SK-N-SH treated with all-trans-retinoic acid at 6 μM for 48 hours (cell line): ENCODE measurements at regions not wholly inside any gene's neighbourhood (a gene's known extent, or its start where the extent isn't known, plus 50 kb on each side); places are given as distances from the start of the nearest gene placed in this dataset.
A peak's percentile ranks its signal among the peaks of the same experiment; 100 is the strongest.

ENCODE experiments used
- ATAC-seq: fragments of 200-7000 bp; cut with Tn5 transposase; 3 replicates; pipeline ENCODE4 v1.9.1; 2020; ENCODE audit warnings: mild to moderate bottlenecking, moderate library complexity
- BACH2 ChIP-seq: fragments of 250-450 bp; sonication (Bioruptor Pico); IDR thresholded peaks from 2 replicates; pipeline ENCODE4 v1.9.0; 2021; ENCODE audit warnings: mild to moderate bottlenecking, borderline replicate concordance
- ESRRG ChIP-seq: fragments of 250-450 bp; sonication (Bioruptor Pico); IDR thresholded peaks from 2 replicates; pipeline ENCODE4 v1.6.1; 2021; ENCODE audit warnings: mild to moderate bottlenecking
- GLIS3 ChIP-seq: fragments of 250-450 bp; sonication (Bioruptor Pico); IDR thresholded peaks from 2 replicates; pipeline ENCODE4 v1.5.0; 2020; ENCODE audit warnings: mild to moderate bottlenecking, moderate library complexity
- ISL1 ChIP-seq: fragments of 250-450 bp; sonication (Bioruptor Pico); IDR thresholded peaks from 2 replicates; pipeline ENCODE4 v2.1.2; 2022; ENCODE audit warnings: mild to moderate bottlenecking, moderate library complexity
- OSR1 ChIP-seq: fragments of 250-450 bp; sonication (Bioruptor Pico); IDR thresholded peaks from 2 replicates; pipeline ENCODE4 v1.8.0; 2022; ENCODE audit warnings: moderate library complexity, mild to moderate bottlenecking, inconsistent platforms
- PPARA ChIP-seq: fragments of 250-450 bp; sonication (Bioruptor Pico); IDR thresholded peaks from 2 replicates; pipeline ENCODE4 v1.5.0; 2020; ENCODE audit warnings: mild to moderate bottlenecking, borderline replicate concordance
- RARB ChIP-seq: fragments of 250-450 bp; sonication (Bioruptor Pico); IDR thresholded peaks from 2 replicates; pipeline ENCODE4 v1.8.0; 2021; ENCODE audit warnings: mild to moderate bottlenecking, moderate library complexity
- SNAI2 ChIP-seq: fragments of 250-450 bp; sonication (Bioruptor Pico); IDR thresholded peaks from 2 replicates; pipeline ENCODE4 v1.5.0; 2020; ENCODE audit warnings: mild to moderate bottlenecking, moderate library complexity
- TCF4 ChIP-seq: fragments of 250-450 bp; sonication (Bioruptor Pico); IDR thresholded peaks from 2 replicates; pipeline ENCODE4 v1.8.0; 2021; ENCODE audit warnings: mild to moderate bottlenecking, moderate library complexity, borderline replicate concordance
- TOX ChIP-seq: fragments of 250-450 bp; sonication (Bioruptor Pico); IDR thresholded peaks from 2 replicates; pipeline ENCODE4 v1.8.0; 2021; ENCODE audit warnings: mild to moderate bottlenecking, moderate library complexity, borderline replicate concordance
- ZNF565 ChIP-seq: fragments of 450-650 bp; formaldehyde crosslinking; conservative IDR thresholded peaks from 2 replicates; pipeline ENCODE4 v1.5.0; 2020; ENCODE audit warnings: low read depth, mild to moderate bottlenecking, moderate library complexity
- ZNF70 ChIP-seq: fragments of 450-650 bp; formaldehyde crosslinking; IDR thresholded peaks from 2 replicates; pipeline ENCODE4 v1.5.0; 2020; ENCODE audit warnings: mild to moderate bottlenecking, moderate library complexity
- TF ChIP-seq, protein P1 (sequence below): fragments of 250-450 bp; sonication (Bioruptor Pico); IDR thresholded peaks from 2 replicates; pipeline ENCODE4 v1.5.0; 2020; ENCODE audit warnings: mild to moderate bottlenecking, moderate library complexity
- TF ChIP-seq, protein P2 (sequence below): fragments of 250-450 bp; sonication (Bioruptor Pico); IDR thresholded peaks from 2 replicates; pipeline ENCODE4 v1.8.0; 2021; ENCODE audit warnings: low read depth, mild to moderate bottlenecking, moderate library complexity, borderline replicate concordance
- TF ChIP-seq, protein P3 (sequence below): fragments of 250-450 bp; sonication (Bioruptor Pico); IDR thresholded peaks from 2 replicates; pipeline ENCODE4 v1.5.1; 2020; ENCODE audit warnings: low read depth, mild to moderate bottlenecking, moderate library complexity
- TF ChIP-seq, protein P4 (sequence below): fragments of 250-450 bp; sonication (Bioruptor Pico); IDR thresholded peaks from 2 replicates; pipeline ENCODE4 v1.5.1; 2021; ENCODE audit warnings: mild to moderate bottlenecking, moderate library complexity
- TF ChIP-seq, protein P5 (sequence below): fragments of 250-450 bp; sonication (Bioruptor Pico); IDR thresholded peaks from 2 replicates; pipeline ENCODE4 v1.8.0; 2020; ENCODE audit warnings: mild to moderate bottlenecking, moderate library complexity, borderline replicate concordance

DNA sequence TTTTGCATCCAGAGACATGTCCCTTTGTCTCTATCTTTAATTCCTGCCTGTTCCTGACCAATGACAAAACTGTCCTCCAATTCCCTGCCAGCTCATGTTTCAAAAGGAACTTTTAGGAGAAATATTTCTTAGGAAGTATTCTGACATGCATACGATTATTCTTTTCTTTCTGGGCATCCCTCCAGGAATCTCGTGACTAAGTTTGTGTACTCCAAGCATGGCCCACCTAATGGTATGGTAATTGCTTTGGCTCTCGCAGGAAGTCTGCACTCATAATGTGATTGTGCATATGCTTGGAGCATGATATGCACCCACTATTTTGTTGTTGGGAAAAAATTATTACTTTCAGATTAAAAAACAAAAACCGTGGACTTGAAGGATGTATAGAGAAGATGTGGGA lies 256.4 kb downstream of the PRDM2 start (continued):
- TF ChIP-seq, protein P1, sequence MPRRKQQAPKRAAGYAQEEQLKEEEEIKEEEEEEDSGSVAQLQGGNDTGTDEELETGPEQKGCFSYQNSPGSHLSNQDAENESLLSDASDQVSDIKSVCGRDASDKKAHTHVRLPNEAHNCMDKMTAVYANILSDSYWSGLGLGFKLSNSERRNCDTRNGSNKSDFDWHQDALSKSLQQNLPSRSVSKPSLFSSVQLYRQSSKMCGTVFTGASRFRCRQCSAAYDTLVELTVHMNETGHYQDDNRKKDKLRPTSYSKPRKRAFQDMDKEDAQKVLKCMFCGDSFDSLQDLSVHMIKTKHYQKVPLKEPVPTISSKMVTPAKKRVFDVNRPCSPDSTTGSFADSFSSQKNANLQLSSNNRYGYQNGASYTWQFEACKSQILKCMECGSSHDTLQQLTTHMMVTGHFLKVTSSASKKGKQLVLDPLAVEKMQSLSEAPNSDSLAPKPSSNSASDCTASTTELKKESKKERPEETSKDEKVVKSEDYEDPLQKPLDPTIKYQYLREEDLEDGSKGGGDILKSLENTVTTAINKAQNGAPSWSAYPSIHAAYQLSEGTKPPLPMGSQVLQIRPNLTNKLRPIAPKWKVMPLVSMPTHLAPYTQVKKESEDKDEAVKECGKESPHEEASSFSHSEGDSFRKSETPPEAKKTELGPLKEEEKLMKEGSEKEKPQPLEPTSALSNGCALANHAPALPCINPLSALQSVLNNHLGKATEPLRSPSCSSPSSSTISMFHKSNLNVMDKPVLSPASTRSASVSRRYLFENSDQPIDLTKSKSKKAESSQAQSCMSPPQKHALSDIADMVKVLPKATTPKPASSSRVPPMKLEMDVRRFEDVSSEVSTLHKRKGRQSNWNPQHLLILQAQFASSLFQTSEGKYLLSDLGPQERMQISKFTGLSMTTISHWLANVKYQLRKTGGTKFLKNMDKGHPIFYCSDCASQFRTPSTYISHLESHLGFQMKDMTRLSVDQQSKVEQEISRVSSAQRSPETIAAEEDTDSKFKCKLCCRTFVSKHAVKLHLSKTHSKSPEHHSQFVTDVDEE (CRISPR knock-in tag), result no peak
- TF ChIP-seq ZNF565, result no peak
- TF ChIP-seq, protein P2, sequence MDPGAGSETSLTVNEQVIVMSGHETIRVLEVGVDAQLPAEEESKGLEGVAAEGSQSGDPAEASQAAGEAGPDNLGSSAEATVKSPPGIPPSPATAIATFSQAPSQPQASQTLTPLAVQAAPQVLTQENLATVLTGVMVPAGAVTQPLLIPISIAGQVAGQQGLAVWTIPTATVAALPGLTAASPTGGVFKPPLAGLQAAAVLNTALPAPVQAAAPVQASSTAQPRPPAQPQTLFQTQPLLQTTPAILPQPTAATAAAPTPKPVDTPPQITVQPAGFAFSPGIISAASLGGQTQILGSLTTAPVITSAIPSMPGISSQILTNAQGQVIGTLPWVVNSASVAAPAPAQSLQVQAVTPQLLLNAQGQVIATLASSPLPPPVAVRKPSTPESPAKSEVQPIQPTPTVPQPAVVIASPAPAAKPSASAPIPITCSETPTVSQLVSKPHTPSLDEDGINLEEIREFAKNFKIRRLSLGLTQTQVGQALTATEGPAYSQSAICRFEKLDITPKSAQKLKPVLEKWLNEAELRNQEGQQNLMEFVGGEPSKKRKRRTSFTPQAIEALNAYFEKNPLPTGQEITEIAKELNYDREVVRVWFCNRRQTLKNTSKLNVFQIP (CRISPR knock-in tag), result no peak

DNA sequence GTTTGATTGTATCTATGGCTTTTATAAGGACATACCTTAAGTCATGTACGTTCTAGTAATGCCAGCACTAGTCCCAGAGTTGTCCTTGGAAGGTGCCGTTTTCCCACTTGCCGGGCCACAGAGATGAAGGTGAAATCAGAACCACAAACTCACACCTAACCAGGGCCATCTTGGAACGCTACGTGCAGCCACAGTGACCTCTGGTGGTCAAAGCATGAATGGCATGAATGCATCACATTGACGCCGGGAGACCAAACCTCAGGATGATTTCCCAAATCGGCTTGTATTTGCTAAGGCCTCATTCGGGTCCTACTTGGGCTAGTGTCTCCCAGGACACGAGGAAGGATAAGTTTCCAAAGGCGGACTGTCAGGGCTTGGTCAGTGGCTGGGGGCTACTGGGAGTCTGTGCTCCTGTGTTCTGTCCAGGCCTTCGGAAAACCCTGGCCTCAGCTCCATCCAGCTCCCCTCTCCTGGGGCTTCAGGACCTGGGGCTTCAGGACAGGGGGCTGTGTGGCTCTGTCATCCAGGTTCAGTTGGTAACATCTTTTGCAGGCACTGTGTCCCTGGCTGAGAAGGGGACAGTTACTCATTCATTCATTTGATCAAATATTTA lies 260.5 kb downstream of the PRDM2 start:
- no peak for TF ChIP-seq ZNF70 (CRISPR knock-in tag)
- no peak for TF ChIP-seq PPARA (CRISPR knock-in tag)
- no peak for TF ChIP-seq OSR1 (CRISPR knock-in tag)
- TF ChIP-seq, protein P2 (CRISPR knock-in tag), result no peak
- no peak for TF ChIP-seq ISL1 (CRISPR knock-in tag)
- TF ChIP-seq TCF4 (CRISPR knock-in tag), result no peak
- TF ChIP-seq SNAI2 (CRISPR knock-in tag), result no peak
- TF ChIP-seq, protein P3, sequence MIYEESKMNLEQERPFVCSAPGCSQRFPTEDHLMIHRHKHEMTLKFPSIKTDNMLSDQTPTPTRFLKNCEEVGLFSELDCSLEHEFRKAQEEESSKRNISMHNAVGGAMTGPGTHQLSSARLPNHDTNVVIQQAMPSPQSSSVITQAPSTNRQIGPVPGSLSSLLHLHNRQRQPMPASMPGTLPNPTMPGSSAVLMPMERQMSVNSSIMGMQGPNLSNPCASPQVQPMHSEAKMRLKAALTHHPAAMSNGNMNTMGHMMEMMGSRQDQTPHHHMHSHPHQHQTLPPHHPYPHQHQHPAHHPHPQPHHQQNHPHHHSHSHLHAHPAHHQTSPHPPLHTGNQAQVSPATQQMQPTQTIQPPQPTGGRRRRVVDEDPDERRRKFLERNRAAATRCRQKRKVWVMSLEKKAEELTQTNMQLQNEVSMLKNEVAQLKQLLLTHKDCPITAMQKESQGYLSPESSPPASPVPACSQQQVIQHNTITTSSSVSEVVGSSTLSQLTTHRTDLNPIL (CRISPR knock-in tag), result no peak
- TF ChIP-seq, protein P1 (CRISPR knock-in tag), result no peak
- TF ChIP-seq ZNF565, result no peak
- no peak for TF ChIP-seq RARB (CRISPR knock-in tag)
- TF ChIP-seq, protein P4, sequence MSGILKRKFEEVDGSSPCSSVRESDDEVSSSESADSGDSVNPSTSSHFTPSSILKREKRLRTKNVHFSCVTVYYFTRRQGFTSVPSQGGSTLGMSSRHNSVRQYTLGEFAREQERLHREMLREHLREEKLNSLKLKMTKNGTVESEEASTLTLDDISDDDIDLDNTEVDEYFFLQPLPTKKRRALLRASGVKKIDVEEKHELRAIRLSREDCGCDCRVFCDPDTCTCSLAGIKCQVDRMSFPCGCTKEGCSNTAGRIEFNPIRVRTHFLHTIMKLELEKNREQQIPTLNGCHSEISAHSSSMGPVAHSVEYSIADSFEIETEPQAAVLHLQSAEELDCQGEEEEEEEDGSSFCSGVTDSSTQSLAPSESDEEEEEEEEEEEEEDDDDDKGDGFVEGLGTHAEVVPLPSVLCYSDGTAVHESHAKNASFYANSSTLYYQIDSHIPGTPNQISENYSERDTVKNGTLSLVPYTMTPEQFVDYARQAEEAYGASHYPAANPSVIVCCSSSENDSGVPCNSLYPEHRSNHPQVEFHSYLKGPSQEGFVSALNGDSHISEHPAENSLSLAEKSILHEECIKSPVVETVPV, result no peak
- TF ChIP-seq, all 23 proteins: peak for 0
- ATAC-seq, result peak; percentile 92

DNA sequence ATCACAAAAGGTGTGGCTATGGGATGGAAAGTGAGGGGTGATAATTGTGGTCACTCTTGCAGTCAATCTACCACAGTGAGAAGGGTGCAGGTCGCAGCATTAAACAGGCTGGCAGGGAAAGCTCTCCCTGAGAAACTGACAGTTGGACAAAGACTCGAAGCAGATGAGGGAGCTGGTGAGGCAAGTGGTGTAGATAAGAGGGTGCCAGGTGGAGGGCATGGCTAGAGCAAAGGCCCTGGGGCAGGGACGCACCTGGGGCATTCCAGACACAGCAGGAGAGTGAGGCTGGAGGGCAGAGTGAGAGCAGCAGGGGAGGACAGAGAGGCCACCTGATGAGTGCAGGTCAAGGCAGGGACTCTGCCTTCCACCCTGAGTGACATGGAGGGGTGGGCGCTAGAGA lies 264.8 kb downstream of the PRDM2 start:
- TF ChIP-seq, protein P2 (CRISPR knock-in tag), result no peak
- TF ChIP-seq, protein P3 (CRISPR knock-in tag), result no peak
- no peak for TF ChIP-seq ESRRG
- TF ChIP-seq TCF4 (CRISPR knock-in tag), result no peak
- TF ChIP-seq GLIS3 (CRISPR knock-in tag), result no peak
- TF ChIP-seq BACH2 (CRISPR knock-in tag), result no peak
- TF ChIP-seq SNAI2 (CRISPR knock-in tag), result no peak
- no peak for TF ChIP-seq ZNF565
- TF ChIP-seq, protein P5, sequence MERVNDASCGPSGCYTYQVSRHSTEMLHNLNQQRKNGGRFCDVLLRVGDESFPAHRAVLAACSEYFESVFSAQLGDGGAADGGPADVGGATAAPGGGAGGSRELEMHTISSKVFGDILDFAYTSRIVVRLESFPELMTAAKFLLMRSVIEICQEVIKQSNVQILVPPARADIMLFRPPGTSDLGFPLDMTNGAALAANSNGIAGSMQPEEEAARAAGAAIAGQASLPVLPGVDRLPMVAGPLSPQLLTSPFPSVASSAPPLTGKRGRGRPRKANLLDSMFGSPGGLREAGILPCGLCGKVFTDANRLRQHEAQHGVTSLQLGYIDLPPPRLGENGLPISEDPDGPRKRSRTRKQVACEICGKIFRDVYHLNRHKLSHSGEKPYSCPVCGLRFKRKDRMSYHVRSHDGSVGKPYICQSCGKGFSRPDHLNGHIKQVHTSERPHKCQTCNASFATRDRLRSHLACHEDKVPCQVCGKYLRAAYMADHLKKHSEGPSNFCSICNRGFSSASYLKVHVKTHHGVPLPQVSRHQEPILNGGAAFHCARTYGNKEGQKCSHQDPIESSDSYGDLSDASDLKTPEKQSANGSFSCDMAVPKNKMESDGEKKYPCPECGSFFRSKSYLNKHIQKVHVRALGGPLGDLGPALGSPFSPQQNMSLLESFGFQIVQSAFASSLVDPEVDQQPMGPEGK (CRISPR knock-in tag), result no peak
- TF ChIP-seq TOX, result no peak
- TF ChIP-seq ZNF70 (CRISPR knock-in tag), result no peak
- TF ChIP-seq, all 23 proteins: peak for 0
- no peak for ATAC-seq
